DND-41 (cell line): ENCODE measurements at regions not wholly inside any gene's neighbourhood (a gene's known extent, or its start where the extent isn't known, plus 50 kb on each side); places are given as distances from the start of the nearest gene placed in this dataset.

Source experiments
- ATAC-seq: fragments of 200-7000 bp; cut with Tn5 transposase; 3 replicates; pipeline ENCODE4 v1.9.1; 2021; ENCODE audit warnings: low read depth; ENCODE audit not compliant: insufficient read depth
- DNase-seq: peaks from one replicate; pipeline ENCODE4 v3.0.0-alpha.2; 2020
- H2AFZ ChIP-seq: 2 replicates; pipeline ENCODE4 v1.6.0; 2012; ENCODE audit warnings: low read depth, low read length
- H3K27ac ChIP-seq: 2 replicates; pipeline ENCODE4 v1.5.1; 2012; ENCODE audit warnings: low read length, inconsistent platforms
- H3K27me3 ChIP-seq: fragments of 200-600 bp; sonication (generic); 2 replicates; pipeline ENCODE4 v1.6.0; 2012; ENCODE audit warnings: low read length, mild to moderate bottlenecking, inconsistent platforms; ENCODE audit not compliant: insufficient read depth, poor library complexity
- H3K36me3 ChIP-seq: 2 replicates; pipeline ENCODE4 v1.5.1; 2012; ENCODE audit warnings: low read length, inconsistent platforms; ENCODE audit not compliant: insufficient read depth
- H3K4me1 ChIP-seq: 2 replicates; pipeline ENCODE4 v1.5.1; 2012; ENCODE audit warnings: mild to moderate bottlenecking, low read length; ENCODE audit not compliant: insufficient read depth
- H3K4me2 ChIP-seq: 2 replicates; pipeline ENCODE4 v1.6.0; 2012; ENCODE audit warnings: mild to moderate bottlenecking, moderate library complexity, low read length, inconsistent platforms; ENCODE audit not compliant: insufficient read depth
- H3K4me3 ChIP-seq, 2 experiments: fragments of 200-600 bp in 1 of 2; shearing (Covaris generic) in 1 of 2; 2 replicates each; pipeline ENCODE4 v1.5.1; 2012 to 2016; ENCODE audit warnings: inconsistent platforms in 2 of 2, low read length in 2 of 2, mild to moderate bottlenecking in 2 of 2, low read depth in 1 of 2, moderate library complexity in 1 of 2
- H3K79me2 ChIP-seq: 2 replicates; pipeline ENCODE4 v1.6.0; 2012; ENCODE audit warnings: low read length, inconsistent platforms; ENCODE audit not compliant: insufficient read depth
- H3K9ac ChIP-seq: 2 replicates; pipeline ENCODE4 v1.6.0; 2012; ENCODE audit warnings: low read depth, mild to moderate bottlenecking, inconsistent platforms, low read length, moderate library complexity
- H3K9me3 ChIP-seq: 2 replicates; pipeline ENCODE4 v1.5.1; 2012; ENCODE audit warnings: low read length, moderate library complexity, mild to moderate bottlenecking, inconsistent platforms; ENCODE audit not compliant: insufficient read depth, severe bottlenecking
- H4K20me1 ChIP-seq: 2 replicates; pipeline ENCODE4 v1.6.0; 2012; ENCODE audit warnings: low read length; ENCODE audit not compliant: insufficient read depth
- EZH2 ChIP-seq: IDR thresholded peaks from 3 replicates; pipeline ENCODE4 v1.6.1; 2012; ENCODE audit warnings: borderline replicate concordance, low read depth, mild to moderate bottlenecking, moderate library complexity, low read length, inconsistent platforms; ENCODE audit not compliant: severe bottlenecking
- TF ChIP-seq, protein P1 (sequence below): IDR thresholded peaks from 2 replicates; pipeline ENCODE4 v1.5.1; 2012; ENCODE audit warnings: borderline replicate concordance, low read length, moderate library complexity, mild to moderate bottlenecking; ENCODE audit not compliant: poor library complexity, severe bottlenecking; ENCODE audit errors: extremely low read depth

DNA sequence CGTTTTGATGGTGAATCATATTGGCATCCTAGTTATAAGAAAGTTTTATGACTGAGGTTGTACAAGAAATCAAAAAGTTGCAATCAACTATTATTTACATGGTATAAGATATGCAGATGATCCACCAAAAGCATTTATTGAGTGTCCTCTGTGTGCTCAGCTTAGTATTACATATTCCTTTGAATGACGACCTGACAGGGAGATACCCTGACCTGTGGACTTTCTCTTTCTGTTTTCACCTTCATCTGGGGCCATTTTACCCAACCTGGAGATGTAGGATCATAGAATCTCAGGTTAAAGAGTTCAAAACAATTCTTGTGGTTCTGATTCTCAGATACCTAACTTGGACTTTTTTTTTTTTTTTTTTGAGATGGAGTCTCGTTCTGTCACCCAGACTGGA lies 269.1 kb upstream of the SORCS1 start:
- no peaks in the 10 kb centered on the region for H3K4me1 ChIP-seq
- TF ChIP-seq EZH2, result no peak
- TF ChIP-seq, protein P1, sequence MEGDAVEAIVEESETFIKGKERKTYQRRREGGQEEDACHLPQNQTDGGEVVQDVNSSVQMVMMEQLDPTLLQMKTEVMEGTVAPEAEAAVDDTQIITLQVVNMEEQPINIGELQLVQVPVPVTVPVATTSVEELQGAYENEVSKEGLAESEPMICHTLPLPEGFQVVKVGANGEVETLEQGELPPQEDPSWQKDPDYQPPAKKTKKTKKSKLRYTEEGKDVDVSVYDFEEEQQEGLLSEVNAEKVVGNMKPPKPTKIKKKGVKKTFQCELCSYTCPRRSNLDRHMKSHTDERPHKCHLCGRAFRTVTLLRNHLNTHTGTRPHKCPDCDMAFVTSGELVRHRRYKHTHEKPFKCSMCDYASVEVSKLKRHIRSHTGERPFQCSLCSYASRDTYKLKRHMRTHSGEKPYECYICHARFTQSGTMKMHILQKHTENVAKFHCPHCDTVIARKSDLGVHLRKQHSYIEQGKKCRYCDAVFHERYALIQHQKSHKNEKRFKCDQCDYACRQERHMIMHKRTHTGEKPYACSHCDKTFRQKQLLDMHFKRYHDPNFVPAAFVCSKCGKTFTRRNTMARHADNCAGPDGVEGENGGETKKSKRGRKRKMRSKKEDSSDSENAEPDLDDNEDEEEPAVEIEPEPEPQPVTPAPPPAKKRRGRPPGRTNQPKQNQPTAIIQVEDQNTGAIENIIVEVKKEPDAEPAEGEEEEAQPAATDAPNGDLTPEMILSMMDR, result no peak
- no peaks in the 10 kb centered on the region for H3K9me3 ChIP-seq
- no peak overlapping the region for H3K27ac ChIP-seq
- no peak overlapping the region for H2AFZ ChIP-seq
- H3K27me3 ChIP-seq, result no peaks in the 10 kb centered on the region
- no peak overlapping the region for H3K9ac ChIP-seq
- H3K4me3 ChIP-seq, result no peak overlapping the region
- no peaks in the 10 kb centered on the region for H3K79me2 ChIP-seq
- H3K4me2 ChIP-seq, result no peak overlapping the region
- H3K36me3 ChIP-seq, result no peaks in the 10 kb centered on the region
- ATAC-seq (no peak), DNase-seq (no peak)
- no peaks in the 10 kb centered on the region for H4K20me1 ChIP-seq

DNA sequence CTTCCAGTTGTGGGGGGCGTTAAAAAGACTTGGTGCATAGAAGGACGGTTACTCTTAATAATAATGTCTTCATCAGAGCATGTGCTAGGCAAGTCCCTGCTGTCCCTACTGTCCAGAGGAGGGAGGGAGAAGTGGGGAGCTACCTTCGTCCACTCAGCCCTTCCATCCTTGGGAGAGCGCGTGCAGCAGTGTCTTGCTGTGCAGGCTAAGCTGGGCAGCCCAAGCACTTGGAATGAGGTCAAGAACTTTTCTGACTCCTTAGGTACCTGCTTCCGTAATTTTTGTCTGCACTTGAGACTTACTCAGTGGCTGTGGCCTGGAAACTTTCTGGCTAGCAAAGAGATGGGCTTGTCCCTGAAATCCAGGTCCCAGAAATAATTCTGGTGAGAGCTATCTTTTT lies 265.9 kb upstream of the SORCS1 start:
- Histone ChIP-seq H2AFZ (no peak overlapping the region), H3K4me3 (no peak overlapping the region)
- no peak for ATAC-seq

DNA sequence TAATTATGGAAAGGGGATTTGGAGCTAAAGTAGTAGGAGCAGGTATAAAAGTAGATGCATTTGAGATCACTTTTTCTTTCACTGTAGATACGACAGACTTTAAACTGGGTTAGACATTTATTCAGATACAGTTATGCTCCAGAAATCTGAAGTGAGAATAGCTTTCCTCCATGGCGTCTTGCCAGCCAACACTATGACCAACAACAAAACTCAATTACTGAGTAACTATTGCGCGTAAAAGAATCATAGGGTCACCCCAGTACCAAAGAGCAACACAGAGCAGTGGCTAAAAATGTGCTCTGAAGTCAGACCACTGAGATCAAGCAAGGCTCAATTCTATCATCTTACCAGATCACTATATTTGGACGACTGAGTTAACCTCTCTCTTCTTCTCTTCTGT lies 262.5 kb upstream of the SORCS1 start:
- H3K27me3 ChIP-seq, result no peaks in the 10 kb centered on the region
- no peak overlapping the region for H2AFZ ChIP-seq
- H3K4me3 ChIP-seq, result no peak overlapping the region
- no peaks in the 10 kb centered on the region for H3K36me3 ChIP-seq
- H3K4me2 ChIP-seq, result no peak overlapping the region
- H3K9ac ChIP-seq, result no peak overlapping the region
- DNase-seq, result no peak
- H3K4me1 ChIP-seq, result no peaks in the 10 kb centered on the region
- ATAC-seq, result no peak
- H3K9me3 ChIP-seq, result peaks cover 2% of the 10 kb centered on the region
- TF ChIP-seq, protein P1, result no peak
- no peak for TF ChIP-seq EZH2
- H3K79me2 ChIP-seq, result no peaks in the 10 kb centered on the region
- no peak overlapping the region for H3K27ac ChIP-seq
- no peaks in the 10 kb centered on the region for H4K20me1 ChIP-seq

More for the DNA sequence above, 265.9 kb upstream of the SORCS1 start:
- no peaks in the 10 kb centered on the region for H3K36me3 ChIP-seq
- DNase-seq, result no peak
- H3K4me2 ChIP-seq, result no peak overlapping the region
- no peak for TF ChIP-seq EZH2
- TF ChIP-seq, protein P1, result no peak
- no peaks in the 10 kb centered on the region for H4K20me1 ChIP-seq
- H3K4me1 ChIP-seq, result no peaks in the 10 kb centered on the region
- H3K27ac ChIP-seq, result no peak overlapping the region
- no peak overlapping the region for H3K9ac ChIP-seq
- no peaks in the 10 kb centered on the region for H3K79me2 ChIP-seq
- peaks cover 2% of the 10 kb centered on the region for H3K9me3 ChIP-seq
- H3K27me3 ChIP-seq, result no peaks in the 10 kb centered on the region

DNA sequence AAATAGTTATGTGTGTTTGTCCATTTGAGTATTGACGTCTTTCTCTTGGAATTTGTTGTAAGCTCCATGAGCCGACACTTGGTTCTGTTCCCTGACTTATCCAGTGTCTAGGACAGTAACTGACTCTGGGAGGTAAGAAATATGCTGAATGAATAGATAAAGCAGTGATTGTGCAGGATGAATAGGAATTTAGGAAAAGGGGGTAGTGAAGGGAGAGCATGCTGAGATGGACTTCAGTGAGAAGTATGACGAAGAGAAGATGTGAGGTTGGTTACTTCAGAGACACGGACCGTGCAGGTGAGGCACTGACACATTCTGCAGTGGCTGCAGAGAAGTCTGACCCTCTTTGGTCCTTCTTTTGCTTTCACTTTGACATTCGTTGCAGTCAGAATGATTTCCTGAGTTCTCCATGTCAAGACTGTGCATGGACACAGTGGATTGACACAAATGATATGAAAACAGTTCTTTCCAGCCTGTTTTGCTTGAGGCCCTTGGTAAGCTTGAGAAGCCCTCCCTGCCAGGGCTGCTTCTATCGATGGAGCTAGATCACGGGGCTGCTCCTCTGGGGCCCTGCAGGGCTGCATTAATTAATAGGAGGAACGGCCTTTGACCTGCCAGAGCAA lies 261.5 kb upstream of the SORCS1 start:
- no peak for ATAC-seq
- H4K20me1 ChIP-seq, result no peaks in the 10 kb centered on the region

More for the DNA sequence above, 261.5 kb upstream of the SORCS1 start:
- H3K9ac ChIP-seq, result no peak overlapping the region
- H3K9me3 ChIP-seq, result peaks cover 2% of the 10 kb centered on the region
- no peak overlapping the region for H2AFZ ChIP-seq
- TF ChIP-seq EZH2, result no peak
- TF ChIP-seq, protein P1, result no peak
- no peak overlapping the region for H3K4me2 ChIP-seq
- H3K79me2 ChIP-seq, result no peaks in the 10 kb centered on the region
- no peaks in the 10 kb centered on the region for H3K36me3 ChIP-seq
- DNase-seq, result no peak
- no peak overlapping the region for H3K27ac ChIP-seq
- no peak overlapping the region for H3K4me3 ChIP-seq
- H3K4me1 ChIP-seq, result no peaks in the 10 kb centered on the region
- no peaks in the 10 kb centered on the region for H3K27me3 ChIP-seq
